Hematopoietic multipotent progenitor cell treated with erythropoietin and hydrocortisone succinate and interleukin-3 and kit ligand, for 6 days (in vitro differentiated cells): ENCODE measurements at regions not wholly inside any gene's neighbourhood (a gene's known extent, or its start where the extent isn't known, plus 50 kb on each side); places are given as distances from the start of the nearest gene placed in this dataset.
A peak's percentile ranks its signal among the peaks of the same experiment; 100 is the strongest.
"Not testable (repeated sequence)": the region's sequence is repeated elsewhere in the genome, so short reads cannot be mapped to it uniquely, and the experiment has no call there.

ENCODE experiments used
- DNase-seq: peaks from one replicate; pipeline ENCODE4 v3.0.0-alpha.2; 2015

DNA sequence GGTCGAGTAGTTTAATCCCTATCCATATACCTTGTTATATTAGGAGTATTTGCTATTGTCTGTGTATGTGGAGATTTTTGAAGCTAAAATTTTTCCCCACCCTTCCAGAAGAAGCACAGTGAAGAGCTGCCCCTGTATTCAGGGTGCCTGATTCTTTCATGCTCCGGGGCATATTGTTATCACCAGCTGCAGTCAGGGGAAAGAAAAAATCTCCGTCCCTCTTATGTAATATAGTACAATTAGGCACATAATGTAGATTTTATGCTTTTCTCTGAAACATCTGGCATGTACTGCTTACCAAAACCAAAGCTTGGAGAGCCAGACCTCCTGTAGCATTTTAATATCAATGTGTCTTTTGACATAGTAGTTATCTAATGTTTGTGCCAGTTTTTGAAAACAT is 214.9 kb upstream of the EDNRB start:
- no peak for DNase-seq

DNA sequence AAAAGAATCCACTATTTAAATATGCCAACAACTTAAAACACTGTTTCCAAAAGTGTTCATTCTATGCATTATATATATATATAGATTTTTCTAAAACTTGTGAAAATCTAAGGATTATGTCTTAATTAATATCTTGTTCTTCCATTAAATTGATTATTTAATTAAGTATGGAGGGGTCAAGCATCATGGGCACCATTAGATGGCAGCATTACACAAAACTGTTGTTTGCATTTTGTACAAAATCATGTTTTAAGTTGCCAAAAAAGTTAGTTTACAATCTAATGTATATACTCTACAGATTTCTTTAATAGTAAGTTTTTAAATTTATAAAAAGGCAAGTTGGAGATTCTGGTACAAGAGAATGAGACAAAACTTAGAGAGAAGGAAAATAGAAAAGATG is 213.2 kb upstream of the EDNRB start:
- peak; percentile 44 for DNase-seq

DNA sequence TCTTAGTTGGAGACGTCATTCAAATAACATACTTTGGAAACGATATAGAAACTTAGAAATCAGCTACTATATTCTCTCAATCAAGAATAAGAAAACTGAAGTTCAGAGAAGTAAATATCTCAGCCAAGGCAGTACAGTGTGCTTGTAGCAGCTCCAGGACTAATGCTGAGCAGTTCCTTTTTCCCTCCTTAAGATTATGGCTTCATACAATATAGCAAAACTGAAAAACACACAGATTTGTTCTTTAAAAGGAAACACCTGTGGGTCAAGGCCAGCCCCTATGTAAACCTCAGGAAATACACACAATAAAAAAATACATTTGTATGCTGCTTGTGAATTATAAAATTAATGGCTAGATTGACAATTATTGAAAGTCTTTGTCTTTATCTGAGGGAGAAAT is 212.7 kb upstream of the EDNRB start:
- no peak for DNase-seq

DNA sequence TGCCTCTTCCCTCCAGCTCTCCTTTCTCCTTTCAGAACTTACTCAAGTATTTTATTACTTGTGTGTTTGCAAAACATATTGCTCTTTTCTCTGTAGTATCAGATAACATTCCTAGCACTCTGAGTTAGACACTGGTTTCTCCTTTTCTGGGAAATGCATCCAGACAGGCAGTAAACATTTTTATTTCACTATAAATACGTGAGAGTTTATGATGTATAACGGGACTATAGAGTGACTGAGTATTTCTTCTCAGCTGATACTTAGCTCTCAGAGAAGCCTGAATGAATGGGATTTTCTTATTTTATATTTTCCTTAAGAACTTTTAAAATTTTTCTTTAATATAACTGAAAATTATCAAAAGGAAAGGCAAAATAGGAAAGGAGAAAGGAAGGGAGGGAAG is 211.2 kb upstream of the EDNRB start:
- DNase-seq: no peak

DNA sequence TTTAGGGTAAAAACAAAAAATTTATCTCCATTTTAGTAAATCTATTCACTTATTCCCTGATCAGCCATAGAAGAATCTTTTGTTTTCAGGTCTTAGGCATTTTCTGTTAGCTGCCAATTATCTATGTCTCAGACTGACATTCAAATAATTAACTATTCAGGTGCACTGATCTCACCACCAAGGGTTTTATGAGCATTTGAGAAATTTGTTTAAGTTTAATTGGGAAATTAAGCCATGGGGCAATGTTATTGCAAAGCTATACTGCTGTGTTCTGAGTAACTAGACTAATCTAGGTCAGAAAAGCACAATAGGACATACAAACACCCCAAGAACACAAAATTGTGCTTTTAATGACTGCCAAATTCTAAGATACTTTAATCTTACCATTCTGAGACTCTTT is 210.7 kb upstream of the EDNRB start:
- DNase-seq: no peak

DNA sequence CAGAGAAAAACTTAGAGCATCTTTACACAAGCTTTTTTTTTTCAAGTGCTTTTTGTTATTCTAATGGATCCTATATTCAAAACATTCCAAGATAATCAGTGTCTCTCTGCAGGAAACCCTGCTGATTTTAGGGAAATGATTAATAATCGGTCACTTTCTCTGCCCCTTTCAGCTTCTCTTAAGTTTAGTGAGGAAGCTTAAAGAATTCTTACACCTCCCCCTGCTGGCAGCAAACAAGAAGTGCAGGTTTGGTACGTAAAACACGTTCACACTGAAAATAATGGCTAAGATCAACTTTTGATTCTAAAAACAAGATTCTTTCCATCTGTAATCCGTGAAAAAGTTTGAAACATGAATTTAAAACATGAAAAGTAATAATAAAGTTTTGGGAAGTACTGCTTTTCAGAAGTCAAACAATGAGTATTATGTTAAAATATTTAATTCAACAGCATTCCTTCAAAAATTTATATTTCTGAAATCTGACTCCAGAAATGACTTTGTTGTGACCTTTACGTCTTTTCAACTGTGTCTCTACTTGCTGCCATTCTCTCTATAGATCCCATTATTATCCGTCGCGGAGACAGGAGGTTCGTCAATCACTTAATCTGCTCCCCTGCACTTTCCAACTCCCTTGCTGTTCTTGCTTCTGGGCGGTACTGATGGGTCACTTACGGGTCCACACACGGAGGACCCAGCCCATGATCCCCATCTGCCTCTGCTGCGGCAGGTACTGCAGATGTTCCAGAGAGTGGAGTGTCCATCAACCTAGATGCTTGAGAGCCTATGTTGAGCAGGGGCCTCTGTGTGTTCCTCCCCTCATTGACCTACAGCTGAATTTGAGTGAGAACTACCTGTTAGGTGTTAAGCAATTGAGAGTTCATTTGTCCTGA is 203.1 kb upstream of the EDNRB start:
- DNase-seq: peak; percentile 81

DNA sequence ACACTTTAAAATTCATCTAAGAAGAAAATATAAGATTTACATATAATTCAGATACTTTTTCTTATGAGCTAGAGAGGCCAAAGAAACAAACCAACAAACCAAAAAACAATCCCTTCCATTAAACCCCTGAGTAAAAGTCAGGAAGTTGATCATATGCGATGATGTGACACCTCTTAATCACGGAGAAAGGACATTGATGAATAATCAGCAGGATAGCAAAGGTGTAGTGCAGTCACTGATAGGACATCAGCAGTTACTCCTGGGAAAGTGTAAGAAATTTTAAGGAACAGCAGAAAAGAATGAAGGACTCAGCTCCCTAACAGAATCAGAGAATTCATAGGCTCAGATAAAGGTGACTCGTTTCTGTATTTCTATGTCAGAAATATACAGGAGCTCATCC is 202.4 kb upstream of the EDNRB start:
- DNase-seq: no peak

DNA sequence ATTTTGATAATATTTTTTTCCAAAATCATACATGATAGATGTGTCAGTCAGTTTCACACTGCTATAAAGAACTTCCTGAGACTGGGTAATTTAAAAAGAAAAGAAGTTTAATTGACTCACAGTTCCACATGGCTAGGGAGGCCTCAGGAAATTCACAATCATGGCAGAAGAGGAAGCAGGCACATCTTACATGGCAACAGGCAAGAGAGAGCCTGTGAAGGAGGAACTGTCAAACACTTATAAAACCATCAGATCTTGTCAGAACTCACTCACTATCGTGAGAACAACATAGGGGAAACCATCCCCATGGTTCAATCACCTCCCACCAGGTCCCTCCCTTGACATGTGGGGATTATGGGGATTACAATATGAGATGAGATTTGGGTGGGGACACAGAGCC is 201.5 kb upstream of the EDNRB start:
- not testable (repeated sequence) for DNase-seq

DNA sequence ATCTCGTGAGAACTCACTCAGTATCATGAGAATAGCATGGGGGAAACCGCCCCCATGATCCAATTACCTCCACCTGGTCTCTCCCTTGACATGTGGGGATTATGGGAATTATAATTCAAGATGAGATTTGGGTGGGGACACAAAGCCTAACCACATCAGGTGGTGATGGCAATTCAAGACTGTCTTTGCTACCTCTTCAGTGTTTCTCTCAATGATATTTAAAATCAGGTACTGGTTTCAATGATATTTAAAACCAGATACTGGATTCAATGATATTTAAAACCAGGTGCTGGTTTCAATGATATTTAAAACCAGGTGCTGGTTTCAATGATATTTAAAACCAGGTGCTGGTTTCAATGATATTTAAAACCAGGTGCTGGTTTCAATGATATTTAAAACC is 198.4 kb upstream of the EDNRB start:
- not testable (repeated sequence) for DNase-seq

DNA sequence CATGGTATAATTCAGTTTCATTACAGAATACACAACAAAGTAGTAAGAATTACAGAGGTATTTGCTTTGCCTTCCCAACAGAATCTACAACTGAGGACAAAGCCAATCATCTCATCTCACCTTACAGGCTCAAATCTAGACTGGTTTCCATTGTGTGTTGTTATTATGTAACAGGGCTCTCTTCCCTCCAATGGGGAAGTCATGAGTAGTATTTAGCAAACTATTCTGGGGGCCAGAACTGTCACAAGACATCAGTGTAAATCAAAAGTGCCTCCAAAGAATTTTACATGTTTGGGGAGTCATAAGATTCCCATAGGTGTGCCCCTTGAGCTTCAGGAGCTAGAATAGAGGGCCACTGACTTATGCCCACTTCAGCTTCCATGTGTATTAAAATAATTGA is 187.0 kb upstream of the EDNRB start:
- peak; percentile 5 for DNase-seq

DNA sequence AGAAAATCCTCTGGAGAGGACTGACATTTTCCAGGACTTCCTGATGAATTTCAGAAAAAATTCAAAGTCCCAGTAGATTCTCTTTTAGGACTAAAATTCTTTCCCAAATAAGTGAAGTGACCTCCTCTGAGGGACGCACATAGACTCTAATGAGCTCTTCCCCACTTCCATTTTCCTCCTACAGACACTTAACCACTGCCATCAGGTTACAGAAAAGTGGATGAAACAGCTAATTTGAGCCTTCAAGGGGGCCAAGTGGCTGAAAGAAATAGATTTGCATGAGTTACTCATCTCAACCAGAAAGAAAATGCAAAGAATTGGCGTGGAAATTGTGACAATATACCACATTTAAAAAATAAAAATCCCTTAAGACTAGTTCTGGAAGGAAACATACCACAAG is 185.3 kb upstream of the EDNRB start:
- no peak for DNase-seq

DNA sequence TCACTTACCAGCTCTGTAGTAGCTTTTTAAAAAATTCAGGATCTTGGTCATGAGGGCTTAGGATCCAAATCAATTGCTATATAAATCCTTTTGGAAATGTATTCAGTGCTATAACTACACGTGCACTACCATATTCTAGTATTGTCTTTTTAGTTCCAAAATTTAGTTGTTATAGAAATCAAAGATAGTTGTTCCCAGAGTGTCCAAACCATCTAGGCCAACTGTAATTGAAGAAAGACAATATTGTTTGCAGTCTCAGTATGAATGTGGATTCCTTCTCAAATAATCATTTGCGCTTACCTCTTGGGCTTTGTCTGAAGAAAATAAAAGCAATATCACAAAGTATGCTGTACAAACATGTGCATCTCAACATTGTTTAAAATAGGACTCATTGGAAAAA is 184.1 kb upstream of the EDNRB start:
- no peak for DNase-seq

DNA sequence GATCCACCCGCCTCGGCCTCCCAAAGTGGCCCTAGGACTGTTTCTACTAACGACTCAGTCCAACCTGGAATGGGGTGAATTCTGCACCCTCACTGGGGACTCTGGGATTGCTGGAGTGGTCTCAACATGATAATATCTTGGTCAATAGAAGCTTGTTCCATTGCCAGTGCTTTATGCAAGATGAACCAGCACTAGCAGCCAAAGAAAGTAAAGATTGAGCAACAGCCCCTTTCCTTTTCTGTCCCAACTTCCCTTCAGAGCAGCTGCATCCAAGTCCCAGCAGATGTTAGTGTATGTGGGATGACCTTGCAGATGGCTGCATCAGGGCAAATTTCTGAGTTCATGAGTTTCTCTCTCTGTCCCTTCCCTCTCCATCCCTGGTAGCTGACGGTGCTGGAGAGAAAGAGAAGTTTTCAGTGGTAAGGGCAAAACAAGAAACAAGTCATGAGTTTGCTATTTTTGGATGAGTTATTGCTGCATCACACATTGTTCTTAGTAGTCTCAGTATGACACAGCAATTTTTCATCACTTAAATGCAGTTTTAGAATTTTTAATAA is 183.6 kb upstream of the EDNRB start:
- peak; percentile 58 for DNase-seq

DNA sequence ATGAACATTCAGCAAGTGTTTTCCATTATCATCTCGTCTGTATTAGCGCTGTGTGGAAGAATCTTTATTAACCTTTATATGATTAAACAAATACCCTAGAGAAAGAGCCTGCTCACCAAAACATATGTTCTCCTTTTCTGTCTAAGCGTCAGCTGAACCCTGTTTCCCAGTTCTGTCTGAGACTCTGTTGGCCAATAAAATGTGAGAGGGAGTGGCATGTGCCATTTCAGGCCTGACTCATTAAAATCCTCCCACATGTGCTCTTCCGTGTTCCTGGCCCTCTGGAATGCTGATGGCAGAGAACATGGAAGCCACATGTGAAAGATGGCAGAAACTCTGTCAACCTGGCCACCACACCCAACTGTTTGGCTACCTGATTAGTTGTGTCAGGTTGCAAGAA is 181.9 kb upstream of the EDNRB start:
- DNase-seq: no peak

DNA sequence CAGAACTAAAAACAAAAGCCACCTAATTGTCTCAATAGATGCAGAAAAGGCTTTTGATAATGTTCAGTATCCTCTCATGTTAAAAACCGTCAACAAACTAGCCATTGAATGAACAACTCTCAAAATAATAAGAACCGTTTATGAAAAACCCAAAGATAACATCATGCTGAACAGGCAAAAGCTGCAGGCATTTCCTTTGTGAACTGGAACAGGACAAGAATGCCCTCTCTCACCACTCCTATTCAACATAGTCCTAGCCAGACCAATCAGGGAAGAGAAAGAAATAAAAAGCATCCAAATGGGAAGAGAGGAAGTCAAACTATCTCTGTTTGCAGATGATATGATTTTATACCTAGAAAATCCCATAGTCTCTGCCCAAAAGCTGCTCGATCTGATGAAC is 179.6 kb upstream of the EDNRB start:
- no peak for DNase-seq

DNA sequence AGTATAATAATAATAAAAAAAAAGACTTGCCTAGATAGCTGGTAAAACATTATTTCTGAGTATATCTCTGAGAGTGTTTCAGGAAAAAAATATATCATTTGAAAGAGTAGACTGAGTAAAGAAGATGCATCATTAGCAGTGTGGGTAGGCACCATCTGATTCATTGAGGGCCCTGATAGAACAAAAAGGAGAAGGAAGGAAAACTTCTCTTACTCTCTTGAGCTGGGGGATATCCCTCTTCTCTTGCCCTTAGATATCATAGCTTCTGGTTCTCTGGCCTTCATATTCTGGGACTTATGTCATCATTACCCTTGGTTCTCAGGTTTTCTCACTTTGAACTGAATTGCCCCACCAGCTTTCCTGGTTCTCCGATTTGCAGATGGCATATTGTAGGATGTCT is 177.6 kb upstream of the EDNRB start:
- no peak for DNase-seq

DNA sequence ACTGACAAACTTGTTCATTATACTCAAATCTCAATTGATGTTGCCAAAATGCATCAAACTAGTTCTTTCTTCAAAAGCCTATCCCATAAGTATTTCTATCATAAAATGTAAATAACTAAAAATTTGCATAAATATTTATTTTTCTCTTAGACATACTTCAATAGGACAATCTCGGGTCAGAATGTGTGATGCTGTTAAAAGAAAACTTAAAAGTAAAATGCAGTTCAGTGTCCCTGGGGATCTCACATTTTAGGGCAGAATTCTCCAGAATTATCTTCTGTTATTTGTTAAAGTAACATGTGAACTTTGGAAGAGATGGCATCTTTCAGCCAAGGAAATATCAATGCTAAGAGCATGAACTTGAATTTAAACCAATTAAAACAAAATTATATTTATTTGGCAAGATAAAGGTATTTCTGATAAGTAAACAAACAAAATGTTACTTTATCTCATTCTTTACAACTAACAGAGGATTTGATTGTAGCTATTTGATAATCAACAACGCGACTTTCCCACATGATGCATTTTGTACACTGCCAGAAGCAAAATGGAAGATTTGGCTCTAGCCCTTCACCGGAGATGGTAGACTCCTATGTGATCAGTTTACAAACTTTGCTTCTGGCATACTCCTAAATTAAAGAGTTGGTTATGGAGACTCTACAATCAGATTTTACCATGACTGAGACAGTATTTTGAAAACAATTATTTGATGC is 169.5 kb upstream of the EDNRB start:
- DNase-seq: no peak

DNA sequence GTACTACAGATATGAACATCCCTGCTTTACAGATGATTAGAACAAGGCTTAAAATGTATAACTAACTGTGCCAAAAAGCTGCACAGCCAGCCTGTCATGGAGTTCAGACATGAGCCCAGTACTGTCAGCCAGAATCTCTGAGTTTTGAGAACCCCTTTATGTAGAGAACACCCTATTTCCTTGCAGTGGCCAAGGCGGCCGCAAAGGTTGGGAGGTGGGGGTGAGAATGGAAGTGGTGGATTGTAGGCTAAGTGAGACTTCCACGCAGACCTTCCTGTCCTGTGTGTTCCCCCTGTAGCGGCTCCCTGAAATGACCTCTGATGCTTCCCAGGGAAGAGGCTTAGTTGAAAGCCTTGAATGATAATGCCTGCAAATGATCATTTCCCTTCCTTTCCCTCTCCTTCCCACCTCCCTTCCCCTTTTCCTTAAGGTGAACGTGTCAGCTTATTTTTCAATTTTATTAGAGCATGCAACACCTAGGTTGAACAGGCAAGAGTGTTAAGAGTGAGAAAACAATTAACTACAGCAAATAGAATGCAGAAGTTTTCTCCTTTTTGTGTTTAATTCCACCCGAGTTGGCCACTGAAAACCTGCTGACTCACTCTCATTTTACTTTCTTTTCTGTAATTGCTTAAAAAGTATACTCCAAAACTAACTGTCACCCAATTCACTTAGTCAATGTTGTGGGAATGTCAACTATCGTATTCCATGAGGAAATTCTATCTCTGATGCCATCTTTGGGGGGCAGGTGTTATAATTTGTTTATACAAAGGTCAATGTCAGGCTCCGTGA is 167.0 kb upstream of the EDNRB start:
- peak; percentile 46 for DNase-seq

DNA sequence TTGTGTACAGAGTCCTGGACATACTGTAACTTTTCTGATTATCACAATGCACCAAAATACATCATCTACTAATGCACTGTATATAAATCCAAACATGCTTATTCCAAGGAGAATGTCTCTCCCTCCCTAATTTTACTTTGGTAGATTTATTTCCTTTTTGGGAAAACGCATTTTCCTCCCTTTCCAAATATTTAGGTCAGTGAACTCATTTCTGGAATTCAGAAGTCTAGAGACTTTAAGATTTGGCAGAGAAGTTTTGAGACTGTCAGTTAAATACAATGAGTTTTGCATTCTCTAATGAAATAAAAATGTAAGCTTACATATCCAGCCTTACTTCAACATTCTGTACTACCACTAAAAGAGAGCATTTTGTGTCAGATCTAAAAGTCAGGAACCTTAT is 165.8 kb upstream of the EDNRB start:
- no peak for DNase-seq

DNA sequence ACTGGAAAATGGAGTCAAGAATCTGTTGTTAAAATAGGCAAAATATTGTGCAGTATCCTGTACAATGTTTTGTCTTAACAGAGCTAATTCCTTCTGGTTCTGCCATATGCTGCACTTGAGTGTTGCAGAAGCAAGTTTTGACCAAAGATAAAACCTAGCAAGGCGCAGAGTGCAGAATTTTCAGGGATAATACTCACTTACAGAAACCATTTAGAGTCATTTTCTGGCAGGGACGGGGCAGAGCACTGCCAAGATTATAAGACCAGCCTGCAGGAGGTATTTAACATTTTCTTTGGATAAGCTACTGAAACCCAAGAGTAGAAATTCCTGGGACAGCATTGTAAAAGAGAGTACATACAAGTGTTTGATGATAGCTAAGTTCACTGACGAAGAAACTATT is 159.5 kb upstream of the EDNRB start:
- no peak for DNase-seq

DNA sequence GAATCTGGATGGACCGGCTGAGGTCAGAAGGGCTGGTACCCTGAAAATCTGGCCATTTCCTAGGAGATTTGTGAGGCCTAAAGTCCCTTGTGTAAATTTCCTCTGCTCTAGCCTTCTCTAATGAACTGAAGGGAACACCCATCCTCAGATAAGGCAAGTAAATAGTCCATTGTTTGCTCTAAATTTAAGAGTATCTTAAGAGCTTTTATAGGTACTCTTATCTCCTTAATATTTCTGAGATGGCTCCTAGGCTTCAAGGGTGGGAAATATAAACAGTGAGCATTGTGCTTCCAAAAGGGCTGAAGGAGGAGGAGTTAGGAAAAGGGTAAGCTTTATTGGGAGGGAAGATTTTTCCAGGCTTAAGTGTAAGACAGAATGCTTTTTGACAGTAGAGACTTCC is 148.7 kb upstream of the EDNRB start:
- DNase-seq: no peak

DNA sequence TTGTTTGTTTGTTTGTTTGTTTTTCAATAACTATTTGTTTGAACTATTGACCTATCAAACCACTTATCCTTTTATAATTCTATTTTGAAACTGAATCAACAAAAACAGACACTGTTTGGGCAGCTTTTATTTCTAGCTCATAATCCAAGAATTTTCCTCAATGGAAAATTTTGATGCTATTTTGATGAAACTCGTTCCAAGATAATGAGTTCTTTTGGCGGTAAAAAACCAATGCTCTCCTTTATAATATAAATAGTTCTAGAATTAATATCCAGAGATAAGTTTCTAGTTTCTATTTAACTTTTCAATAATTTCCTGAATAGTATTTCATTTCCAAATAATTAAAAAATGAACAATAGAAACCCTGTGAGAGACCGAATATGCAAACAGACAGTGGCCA is 146.5 kb upstream of the EDNRB start:
- DNase-seq: no peak

DNA sequence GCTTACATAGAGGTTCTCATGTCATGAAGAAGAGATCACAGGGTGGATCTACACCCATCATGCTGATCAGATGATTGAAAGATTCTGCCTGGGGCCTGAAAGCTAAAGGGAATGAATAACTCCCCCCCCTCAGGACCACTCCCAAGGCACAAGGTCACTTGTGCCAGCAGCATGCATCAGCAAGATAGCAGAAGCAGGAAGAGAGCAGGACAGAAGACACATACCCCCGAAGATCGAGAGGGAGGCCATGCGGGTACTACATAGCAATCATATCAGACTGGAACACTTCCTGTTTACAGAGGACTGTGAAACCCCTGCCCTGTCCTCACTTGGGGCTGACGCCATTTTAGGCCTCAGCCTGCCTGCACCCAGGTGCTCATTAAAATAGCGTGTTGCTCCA is 143.2 kb upstream of the EDNRB start:
- DNase-seq: no peak
